C4-2B (cell line): ENCODE measurements at regions not wholly inside any gene's neighbourhood (a gene's known extent, or its start where the extent isn't known, plus 50 kb on each side); places are given as distances from the start of the nearest gene placed in this dataset.

ENCODE experiments used
- CTCF ChIP-seq: fragments of 450-650 bp; conservative IDR thresholded peaks from 2 replicates; pipeline ENCODE4 v1.5.1; 2017; ENCODE audit warnings: mild to moderate bottlenecking
- ZFX ChIP-seq: fragments of 450-650 bp; IDR thresholded peaks from 2 replicates; pipeline ENCODE4 v1.6.1; 2017

DNA sequence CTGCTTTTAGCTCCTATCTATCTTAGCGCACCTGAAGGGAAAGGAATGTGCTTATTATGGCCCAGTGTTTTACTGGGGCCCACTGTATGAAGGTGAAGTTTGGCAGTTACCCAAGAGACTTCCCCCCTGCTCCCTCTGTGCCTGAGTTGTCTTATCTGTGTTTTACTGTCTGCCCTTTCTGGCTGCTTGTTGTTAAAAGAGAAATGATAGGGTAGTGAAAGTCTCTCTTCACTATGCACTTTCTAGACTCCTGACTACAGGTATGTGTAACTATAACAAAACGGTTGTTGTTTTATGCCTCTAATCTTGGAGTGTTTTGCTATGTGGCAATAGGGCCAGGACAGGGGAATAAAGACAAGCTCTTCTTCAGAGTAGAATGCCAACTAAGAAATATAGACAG is 326.9 kb downstream of the KIF20B start:
- TF ChIP-seq CTCF, result no peak
- no peak for TF ChIP-seq ZFX
